ENCODE measurements at regions not wholly inside any gene's neighbourhood (a gene's known extent, or its start where the extent isn't known, plus 50 kb on each side); places are given as distances from the start of the nearest gene placed in this dataset.

GRCh38 chr12:81819991-81820633 is 61.0 kb upstream of the PPFIA2 start:
- no peak for DNase-seq (ENCODE audit: low read depth in 1 of 2, low spot score in 1 of 2)

GRCh38 chr12:81815611-81816010 is 56.5 kb upstream of the PPFIA2 start:
- DNase-seq (ENCODE audit: low read depth in 1 of 2, low spot score in 1 of 2): no peak

GRCh38 chr12:81811778-81812125 is 52.6 kb upstream of the PPFIA2 start:
- no peak for DNase-seq (ENCODE audit: low read depth in 1 of 2, low spot score in 1 of 2)

- no peak for DNase-seq (ENCODE audit: low read depth in 1 of 2, low spot score in 1 of 2)
Measured at GRCh38 chr12:81811061-81811777, 52.1 kb upstream of the PPFIA2 start.

- DNase-seq (ENCODE audit: low read depth in 1 of 2, low spot score in 1 of 2): no peak
Measured at GRCh38 chr12:81809829-81810595, 50.9 kb upstream of the PPFIA2 start.

- no peak for DNase-seq (ENCODE audit: low read depth in 1 of 2, low spot score in 1 of 2)
Measured at GRCh38 chr12:81809113-81809777, 50.1 kb upstream of the PPFIA2 start.
